ENCODE measurements at regions not wholly inside any gene's neighbourhood (a gene's known extent, or its start where the extent isn't known, plus 50 kb on each side); places are given as distances from the start of the nearest gene placed in this dataset.
A peak's percentile ranks its signal among the peaks of the same experiment; 100 is the strongest.

DNA sequence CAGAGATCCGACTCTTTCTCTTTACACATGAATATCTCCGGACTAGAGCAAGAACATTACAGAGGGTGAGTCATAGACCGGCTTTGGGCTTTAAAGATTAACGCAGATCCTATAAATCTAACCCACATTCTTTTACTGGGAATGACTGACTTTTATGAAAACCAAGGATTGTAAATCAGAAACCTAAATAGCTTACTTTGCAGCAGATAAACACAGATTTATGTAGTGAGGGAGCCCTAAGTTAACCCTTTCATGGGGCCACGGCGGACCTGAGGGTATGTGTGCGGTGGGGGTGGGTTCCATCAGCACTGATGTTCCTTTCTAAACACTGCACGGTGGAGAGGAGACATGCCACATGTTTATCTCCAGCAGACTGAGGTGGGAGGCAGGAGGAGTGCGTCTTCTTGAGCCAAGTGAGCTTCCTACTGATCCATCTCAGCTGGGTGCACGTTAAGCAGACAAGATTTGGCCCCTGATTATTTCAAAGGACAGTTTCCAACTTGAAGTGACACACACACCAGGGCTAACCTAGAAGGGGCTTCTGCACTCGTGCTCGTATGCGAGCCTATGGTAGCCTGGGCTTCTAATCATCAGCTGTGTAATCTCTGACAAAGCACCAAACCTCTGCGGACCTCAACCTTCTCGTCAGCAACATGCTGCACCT lies 127.6 kb downstream of the WDR11 start:
- no peaks in the 10 kb centered on the region for H3K4me1 ChIP-seq (ENCODE audit: insufficient read depth)
- no peaks in the 10 kb centered on the region for H3K36me3 ChIP-seq (ENCODE audit: insufficient read depth)
- H3K27ac ChIP-seq (ENCODE audit: low read depth): no peak overlapping the region
- peak; percentile 88 for DNase-seq (ENCODE audit: extremely low spot score)
- H3K4me3 ChIP-seq (ENCODE audit: low read depth, low read length): peak overlapping the region; percentile 9
- WGBS: 9% methylated on average over 15 of the region's 15 CpGs

DNA sequence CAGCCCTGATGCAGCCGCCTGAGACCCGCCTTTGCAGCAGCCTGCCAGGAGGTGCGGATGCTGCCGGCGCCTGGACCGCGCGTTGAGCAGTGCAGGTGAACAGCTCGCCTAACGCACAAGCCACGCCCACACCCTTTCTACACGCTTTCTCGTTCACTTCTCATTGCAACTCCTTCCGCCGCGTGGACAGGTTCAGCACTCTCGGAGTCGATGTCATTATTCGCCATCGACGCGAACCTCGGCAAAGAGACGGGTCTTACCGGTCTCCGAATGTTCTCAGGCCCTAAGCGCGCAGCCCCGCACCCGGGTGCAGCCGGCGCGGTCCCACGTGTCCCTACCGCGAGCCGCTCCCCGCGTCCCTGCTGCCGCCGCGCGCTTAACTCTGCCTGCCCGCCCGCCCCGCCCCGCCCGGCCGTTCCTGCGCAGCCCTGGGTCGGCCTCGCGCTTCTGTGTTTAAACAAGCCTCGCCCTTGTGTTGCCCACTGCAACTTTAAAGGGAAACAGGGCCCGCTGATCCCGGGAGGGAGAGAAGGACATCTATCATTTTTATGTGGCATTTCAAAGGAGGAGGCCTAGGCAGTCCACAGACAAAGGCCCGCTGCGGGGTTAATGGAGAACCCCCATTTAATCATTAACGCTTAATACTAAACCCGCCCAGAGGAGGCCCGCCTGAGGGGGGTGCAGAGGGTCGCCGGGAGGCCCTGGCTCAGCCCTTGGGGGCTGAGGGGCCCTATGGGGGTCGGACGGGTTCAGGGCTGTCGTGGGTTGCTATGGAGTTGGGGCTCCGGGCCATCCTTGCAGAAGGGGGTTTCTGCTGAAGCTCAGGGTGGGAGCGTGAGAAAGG lies 128.5 kb downstream of the WDR11 start:
- Histone ChIP-seq H3K27ac (ENCODE audit: low read depth) (peak overlapping the region; percentile 61), H3K36me3 (ENCODE audit: insufficient read depth) (no peaks in the 10 kb centered on the region), H3K4me1 (ENCODE audit: insufficient read depth) (no peaks in the 10 kb centered on the region), H3K4me3 (ENCODE audit: low read depth, low read length) (peak overlapping the region; percentile 5)
- no peak for DNase-seq (ENCODE audit: extremely low spot score)
- 8% methylated on average over 68 of the region's 68 CpGs for WGBS

DNA sequence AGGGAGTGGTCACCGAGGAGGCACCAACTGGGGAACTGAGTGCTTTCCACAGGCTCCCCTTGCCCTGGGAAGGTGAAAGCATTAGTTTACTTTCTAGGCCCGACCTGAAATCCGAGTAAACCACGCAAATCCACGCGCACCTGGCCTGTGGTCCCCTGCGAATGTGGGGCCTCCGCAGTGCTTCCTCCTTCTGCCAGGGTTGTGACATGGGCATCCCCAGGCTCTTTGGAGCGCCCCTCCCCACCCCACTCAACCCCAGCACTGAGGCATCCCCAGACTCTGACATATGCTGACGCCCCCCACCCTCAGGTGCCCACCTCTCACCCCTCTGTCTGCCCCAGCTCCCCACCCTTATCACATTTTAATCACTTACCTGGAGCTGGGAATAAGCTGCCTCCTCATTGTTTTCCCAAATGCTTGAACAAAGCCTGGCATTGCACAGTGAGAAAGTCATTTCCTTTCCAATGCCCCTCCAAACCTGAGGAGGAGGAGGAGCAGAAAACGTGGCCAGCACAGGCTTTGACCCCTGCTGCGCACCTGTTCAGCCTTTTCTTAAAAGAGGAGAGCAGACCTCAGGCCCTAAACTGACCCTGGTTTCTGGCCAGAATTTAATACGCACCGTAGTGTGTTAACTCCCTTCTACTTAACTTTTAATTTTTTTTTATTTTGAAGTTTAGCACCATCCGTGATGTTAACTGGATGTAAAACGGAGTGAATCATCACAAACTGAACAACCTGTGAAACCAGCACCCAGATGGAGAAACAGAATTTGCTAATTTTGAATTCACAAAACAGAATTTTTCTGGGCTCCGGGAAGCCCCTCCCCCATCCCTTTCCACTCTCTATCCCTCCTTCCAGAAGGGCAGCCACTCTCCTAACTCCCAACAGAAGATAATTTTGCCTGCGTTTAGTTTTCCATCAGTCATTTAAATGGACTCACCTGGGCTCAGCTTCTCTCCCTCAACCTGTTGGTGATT lies 129.4 kb downstream of the WDR11 start:
- H3K36me3 ChIP-seq (ENCODE audit: insufficient read depth): no peaks in the 10 kb centered on the region
- peak overlapping the region; percentile 61 for H3K27ac ChIP-seq (ENCODE audit: low read depth)
- H3K4me3 ChIP-seq (ENCODE audit: low read depth, low read length): no peak overlapping the region
- no peaks in the 10 kb centered on the region for H3K4me1 ChIP-seq (ENCODE audit: insufficient read depth)
- WGBS: 73% methylated on average over 18 of the region's 18 CpGs
- DNase-seq (ENCODE audit: extremely low spot score): no peak

DNA sequence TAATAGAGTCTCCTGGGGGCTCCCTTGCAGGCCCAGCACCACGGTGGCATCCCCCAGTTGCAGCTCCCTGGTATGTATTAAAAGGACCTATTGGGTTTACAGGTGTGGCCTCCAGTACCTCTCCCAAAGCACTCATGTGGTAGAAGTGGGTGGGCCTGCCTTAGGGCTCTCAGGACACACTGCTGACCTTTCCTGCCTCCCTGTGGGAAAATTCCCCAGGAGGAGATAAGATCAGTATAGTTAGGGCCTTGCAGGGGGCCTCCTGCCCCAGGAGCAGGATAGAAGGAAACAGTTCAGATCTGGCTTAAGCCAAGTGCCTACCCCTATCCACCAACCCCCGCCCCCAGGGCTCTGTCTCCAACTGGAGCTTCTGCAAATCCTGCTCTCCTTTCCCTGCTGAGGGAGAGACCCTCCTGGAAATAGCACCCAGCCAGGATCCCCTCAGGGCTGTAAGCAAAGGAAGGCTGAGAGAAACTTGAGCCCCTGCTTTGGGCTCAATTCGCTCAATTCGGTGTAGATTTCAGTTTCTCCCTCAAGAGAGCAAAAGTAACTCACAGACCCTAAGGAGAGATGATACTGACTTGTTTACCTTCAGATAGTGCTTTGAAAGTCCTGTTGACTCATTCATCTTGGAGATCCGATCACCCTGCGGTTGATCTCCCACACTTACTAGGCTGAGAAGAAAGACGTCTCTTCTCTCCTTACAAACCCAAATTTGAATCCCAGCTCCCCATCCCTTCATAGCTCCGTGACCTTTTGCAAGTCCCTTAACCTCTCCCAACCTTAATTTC lies 130.6 kb downstream of the WDR11 start:
- H3K4me3 ChIP-seq (ENCODE audit: low read depth, low read length): no peak overlapping the region
- DNase-seq (ENCODE audit: extremely low spot score): no peak
- no peaks in the 10 kb centered on the region for H3K4me1 ChIP-seq (ENCODE audit: insufficient read depth)
- no peak overlapping the region for H3K27ac ChIP-seq (ENCODE audit: low read depth)
- 80% methylated on average over 8 of the region's 8 CpGs for WGBS
- H3K36me3 ChIP-seq (ENCODE audit: insufficient read depth): no peaks in the 10 kb centered on the region

DNA sequence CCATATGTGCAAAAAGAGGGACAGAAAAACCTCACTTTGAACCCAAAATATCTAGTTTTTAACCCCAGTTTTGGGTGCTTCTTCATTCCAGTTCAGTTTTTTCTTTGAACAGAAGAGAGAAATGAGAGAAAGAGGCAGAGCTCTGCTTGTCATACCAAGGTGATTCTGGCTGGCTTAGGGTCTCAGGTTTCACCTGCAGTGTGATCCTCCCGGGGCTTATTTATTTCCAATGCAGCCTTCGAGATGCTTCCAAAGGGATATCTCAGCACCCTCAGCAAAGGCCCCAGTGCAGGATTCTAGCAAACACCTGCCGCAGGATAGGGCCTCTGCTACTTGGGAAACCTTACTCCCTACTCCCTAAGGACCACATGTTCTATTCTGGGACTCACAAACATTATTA lies 131.3 kb downstream of the WDR11 start:
- Histone ChIP-seq H3K36me3 (ENCODE audit: insufficient read depth) (no peaks in the 10 kb centered on the region), H3K4me3 (ENCODE audit: low read depth, low read length) (no peak overlapping the region), H3K27ac (ENCODE audit: low read depth) (no peak overlapping the region), H3K4me1 (ENCODE audit: insufficient read depth) (no peaks in the 10 kb centered on the region)
- WGBS: 79% methylated on average over 3 of the region's 3 CpGs
- no peak for DNase-seq (ENCODE audit: extremely low spot score)

DNA sequence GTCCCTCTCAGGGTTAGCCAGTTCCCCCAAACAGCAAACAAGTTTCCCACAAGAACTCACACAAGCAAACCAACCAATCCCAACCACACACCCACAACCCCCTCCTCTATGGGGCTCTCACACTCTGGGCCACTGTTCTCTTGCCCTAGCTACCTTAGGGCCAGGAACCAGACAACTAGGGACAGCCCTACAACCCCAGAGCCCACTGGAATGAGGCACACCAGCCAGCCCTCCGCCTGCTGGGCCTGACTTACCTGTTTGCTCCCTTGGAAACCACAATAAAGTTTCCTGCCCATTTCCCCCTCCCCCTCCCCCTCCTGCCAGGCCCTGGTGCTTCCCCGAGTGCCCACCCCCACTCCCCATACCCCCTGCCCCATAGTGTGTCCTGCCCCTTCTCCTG lies 132.6 kb downstream of the WDR11 start:
- WGBS: 78% methylated on average over 2 of the region's 2 CpGs
- DNase-seq (ENCODE audit: extremely low spot score): no peak
- Histone ChIP-seq H3K27ac (ENCODE audit: low read depth) (no peak overlapping the region), H3K4me1 (ENCODE audit: insufficient read depth) (no peaks in the 10 kb centered on the region), H3K36me3 (ENCODE audit: insufficient read depth) (no peaks in the 10 kb centered on the region), H3K4me3 (ENCODE audit: low read depth, low read length) (no peak overlapping the region)

DNA sequence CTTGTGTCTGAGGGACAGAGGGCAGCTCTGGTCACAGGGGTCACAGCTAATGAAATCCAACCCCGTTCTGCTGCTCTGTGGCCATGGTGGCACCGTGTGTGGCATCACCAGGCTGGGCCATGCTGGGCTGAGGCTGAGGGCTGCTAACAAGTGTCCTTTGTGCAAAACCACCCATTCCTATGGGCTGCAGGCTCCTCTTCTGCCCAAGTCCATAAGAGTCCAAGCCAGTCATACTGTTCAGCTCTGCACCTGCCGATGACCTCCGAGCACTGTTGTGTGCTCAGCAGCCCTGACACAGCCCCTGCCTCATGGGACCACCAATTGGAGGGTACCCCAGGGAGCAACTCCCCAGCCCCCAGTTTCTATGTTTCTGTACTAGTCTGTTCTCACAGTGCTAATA lies 133.1 kb downstream of the WDR11 start:
- WGBS: 91% methylated on average over 4 of the region's 4 CpGs
- Histone ChIP-seq H3K4me3 (ENCODE audit: low read depth, low read length) (no peak overlapping the region), H3K36me3 (ENCODE audit: insufficient read depth) (no peaks in the 10 kb centered on the region), H3K27ac (ENCODE audit: low read depth) (no peak overlapping the region), H3K4me1 (ENCODE audit: insufficient read depth) (no peaks in the 10 kb centered on the region)
- DNase-seq (ENCODE audit: extremely low spot score): no peak

DNA sequence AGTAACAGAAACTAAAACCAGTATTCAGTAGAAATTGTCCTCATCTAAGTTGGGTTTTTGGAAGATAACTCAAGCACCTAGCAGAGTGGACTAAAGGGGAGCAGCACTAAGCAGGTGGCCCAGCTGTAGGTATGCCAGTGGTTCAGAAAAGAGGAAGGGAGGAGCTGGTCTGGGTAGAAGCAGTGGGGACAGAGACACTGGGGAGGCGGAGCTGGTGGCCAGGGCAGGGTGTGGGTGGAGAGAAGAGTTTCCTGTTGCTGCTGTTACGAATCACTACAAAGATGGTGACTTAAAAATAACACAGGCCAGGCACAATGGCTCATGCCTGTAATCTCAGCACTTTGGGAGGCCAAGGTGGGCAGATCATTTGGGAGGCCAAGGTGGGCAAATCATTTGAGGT lies 136.2 kb downstream of the WDR11 start:
- WGBS: 83% methylated on average over 2 of the region's 2 CpGs

DNA sequence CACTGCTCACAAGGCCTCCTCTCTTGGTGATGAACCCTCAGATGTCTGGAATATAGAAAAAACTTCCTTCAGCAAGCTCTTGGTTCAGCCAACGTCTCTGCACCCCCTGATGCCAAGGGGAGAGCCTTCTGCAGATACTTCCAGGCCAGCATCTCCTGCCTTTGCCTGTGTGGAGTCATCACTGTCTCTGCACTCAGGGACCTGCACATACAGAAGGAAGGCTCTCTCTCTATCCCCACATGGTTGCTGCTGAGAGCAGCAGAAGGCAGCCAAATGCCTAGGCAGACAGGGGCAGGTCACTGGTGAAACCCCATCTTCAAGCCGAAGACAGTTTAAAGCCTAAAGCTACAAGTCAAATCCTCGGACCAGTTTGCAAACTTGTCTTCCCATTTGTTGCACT lies 137.6 kb downstream of the WDR11 start:
- 96% methylated on average over 3 of the region's 3 CpGs for WGBS
- Histone ChIP-seq H3K36me3 (ENCODE audit: insufficient read depth) (no peaks in the 10 kb centered on the region), H3K27ac (ENCODE audit: low read depth) (no peak overlapping the region), H3K4me1 (ENCODE audit: insufficient read depth) (no peaks in the 10 kb centered on the region), H3K4me3 (ENCODE audit: low read depth, low read length) (no peak overlapping the region)
- DNase-seq (ENCODE audit: extremely low spot score): no peak

More for the DNA sequence above, 136.2 kb downstream of the WDR11 start:
- H3K27ac ChIP-seq (ENCODE audit: low read depth): no peak overlapping the region
- no peaks in the 10 kb centered on the region for H3K4me1 ChIP-seq (ENCODE audit: insufficient read depth)
- H3K36me3 ChIP-seq (ENCODE audit: insufficient read depth): no peaks in the 10 kb centered on the region
- no peak overlapping the region for H3K4me3 ChIP-seq (ENCODE audit: low read depth, low read length)
- DNase-seq (ENCODE audit: extremely low spot score): no peak

DNA sequence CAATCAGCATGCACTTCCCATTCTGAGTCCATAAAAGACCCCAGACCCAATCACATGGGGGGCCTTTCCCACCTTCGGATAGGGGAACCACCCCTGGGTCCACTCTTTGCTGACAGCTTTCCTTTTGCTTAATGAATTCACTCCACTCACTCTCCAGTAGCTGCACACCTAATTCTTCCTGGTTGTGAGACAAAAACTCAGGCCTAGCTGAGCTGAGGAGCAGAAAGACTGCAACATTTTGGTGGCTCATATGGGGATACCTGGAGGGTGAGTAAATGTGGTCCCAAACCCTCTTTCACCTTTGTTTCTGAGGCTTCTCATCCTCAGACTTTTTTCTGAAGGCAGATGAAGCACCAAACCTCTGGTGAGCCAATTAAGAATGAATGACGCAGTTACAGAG lies 138.1 kb downstream of the WDR11 start:
- Histone ChIP-seq H3K4me3 (ENCODE audit: low read depth, low read length) (no peak overlapping the region), H3K27ac (ENCODE audit: low read depth) (no peak overlapping the region), H3K36me3 (ENCODE audit: insufficient read depth) (no peaks in the 10 kb centered on the region), H3K4me1 (ENCODE audit: insufficient read depth) (no peaks in the 10 kb centered on the region)
- WGBS: 95% methylated on average over 2 of the region's 2 CpGs
- no peak for DNase-seq (ENCODE audit: extremely low spot score)

DNA sequence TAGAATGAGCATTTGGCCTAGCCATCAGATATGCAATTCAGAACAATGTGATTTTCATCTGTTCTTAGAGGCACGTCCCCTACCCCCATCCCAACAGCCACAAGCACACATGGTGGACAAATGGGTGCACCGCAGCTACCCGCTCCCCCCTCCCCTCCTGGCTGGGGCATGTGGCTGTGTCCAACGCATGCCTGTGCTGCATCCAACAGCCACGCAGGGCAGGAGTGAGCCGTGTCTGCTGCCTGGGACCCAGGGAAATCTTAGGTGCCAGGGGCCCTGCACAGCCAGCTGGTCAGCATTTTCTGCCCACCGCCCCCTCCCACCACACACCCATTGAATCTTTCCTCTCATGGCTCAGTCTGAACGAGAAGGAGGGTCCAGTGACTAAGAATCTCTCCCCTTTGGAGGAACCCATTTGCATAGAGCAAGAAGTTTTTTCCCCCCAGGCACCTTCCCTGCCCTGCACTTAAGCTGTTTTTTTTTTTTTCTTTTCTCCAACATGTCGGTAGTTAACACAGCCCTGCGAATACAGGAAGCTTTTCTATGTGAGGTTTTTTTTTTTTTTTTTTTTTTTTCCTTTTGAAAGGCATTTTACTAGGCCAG lies 138.9 kb downstream of the WDR11 start:
- no peak overlapping the region for H3K27ac ChIP-seq (ENCODE audit: low read depth)
- 90% methylated on average over 10 of the region's 10 CpGs for WGBS
- no peak for DNase-seq (ENCODE audit: extremely low spot score)
- no peaks in the 10 kb centered on the region for H3K4me1 ChIP-seq (ENCODE audit: insufficient read depth)
- H3K36me3 ChIP-seq (ENCODE audit: insufficient read depth): no peaks in the 10 kb centered on the region
- H3K4me3 ChIP-seq (ENCODE audit: low read depth, low read length): no peak overlapping the region

DNA sequence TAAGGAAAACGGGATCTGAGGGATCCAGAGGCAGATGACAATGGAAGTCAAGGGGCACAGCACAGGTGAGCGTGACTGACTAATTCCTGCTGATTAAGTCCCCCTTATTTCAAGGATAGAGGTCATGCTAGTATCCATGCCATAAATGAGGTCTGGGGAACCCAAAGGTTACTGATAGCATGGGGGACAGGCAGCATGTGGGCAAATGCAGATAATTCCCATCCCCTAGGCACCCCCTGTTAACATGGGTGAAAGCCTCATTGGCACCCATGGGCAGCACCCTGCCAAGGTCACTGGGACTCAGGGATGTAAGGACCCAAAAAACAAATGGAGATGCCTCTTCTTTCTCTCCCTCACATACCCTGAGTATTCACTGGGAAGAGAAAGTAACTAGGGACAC lies 139.7 kb downstream of the WDR11 start:
- no peak for DNase-seq (ENCODE audit: extremely low spot score)
- Histone ChIP-seq H3K36me3 (ENCODE audit: insufficient read depth) (no peaks in the 10 kb centered on the region), H3K4me3 (ENCODE audit: low read depth, low read length) (no peak overlapping the region), H3K27ac (ENCODE audit: low read depth) (no peak overlapping the region), H3K4me1 (ENCODE audit: insufficient read depth) (no peaks in the 10 kb centered on the region)
- 90% methylated on average over 2 of the region's 2 CpGs for WGBS

DNA sequence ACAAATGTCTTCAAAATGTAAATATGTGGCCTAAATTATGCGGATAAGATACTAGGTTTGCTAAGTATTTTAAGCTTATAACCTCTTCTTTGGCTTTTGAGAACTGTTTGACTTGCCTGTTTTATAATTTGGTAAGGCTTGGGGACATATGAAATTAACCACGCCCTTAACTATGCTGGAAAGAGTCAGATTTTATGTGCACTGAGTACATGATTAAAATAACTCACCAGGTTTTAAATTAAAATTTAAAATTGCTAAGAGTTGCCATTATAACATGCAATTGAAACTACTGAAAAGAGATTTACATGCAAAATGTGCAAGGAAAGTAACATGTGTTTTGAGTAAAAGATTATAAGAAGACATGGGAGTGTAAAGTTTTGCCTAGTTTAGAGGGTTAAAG lies 141.9 kb downstream of the WDR11 start:
- Histone ChIP-seq H3K4me1 (ENCODE audit: insufficient read depth) (no peaks in the 10 kb centered on the region), H3K27ac (ENCODE audit: low read depth) (no peak overlapping the region), H3K36me3 (ENCODE audit: insufficient read depth) (no peaks in the 10 kb centered on the region), H3K4me3 (ENCODE audit: low read depth, low read length) (no peak overlapping the region)
- WGBS: 89% methylated on average over 2 of the region's 2 CpGs
- no peak for DNase-seq (ENCODE audit: extremely low spot score)
